Suprapubic skin (tissue), 4 donors: ENCODE measurements at regions not wholly inside any gene's neighbourhood (a gene's known extent, or its start where the extent isn't known, plus 50 kb on each side); places are given as distances from the start of the nearest gene placed in this dataset.

Source experiments
- DNase-seq, 2 donors: peaks; one replicate each; pipeline ENCODE4 v3.0.0-alpha.2; 2019; ENCODE audit warnings: low spot score in 2 of 2
- H3K27ac ChIP-seq: fragments of 200-600 bp; sonication (generic); one replicate; pipeline ENCODE4 v1.5.1; 2019
- H3K27me3 ChIP-seq: fragments of 200-600 bp; sonication (generic); one replicate; pipeline ENCODE4 v1.5.1; 2019
- H3K36me3 ChIP-seq: fragments of 200-600 bp; sonication (generic); one replicate; pipeline ENCODE4 v1.5.1; 2019
- H3K4me1 ChIP-seq: fragments of 200-600 bp; sonication (generic); one replicate; pipeline ENCODE4 v1.5.1; 2019
- H3K4me3 ChIP-seq: fragments of 200-600 bp; sonication (generic); one replicate; pipeline ENCODE4 v1.5.1; 2019; ENCODE audit warnings: mild to moderate bottlenecking
- H3K9me3 ChIP-seq: fragments of 200-600 bp; sonication (generic); one replicate; pipeline ENCODE4 v1.5.1; 2019
- CTCF ChIP-seq, 2 donors: fragments of 200-600 bp in 1 of 2; fragments of 450-650 bp in 1 of 2; sonication (generic) in 1 of 2; IDR thresholded peaks; one replicate each; pipeline ENCODE4 v1.5.1; 2016 to 2019; ENCODE audit warnings: antibody characterized with exemption in 2 of 2, mild to moderate bottlenecking in 1 of 2, moderate library complexity in 1 of 2
- EP300 ChIP-seq: sonication (generic); formaldehyde crosslinking; IDR thresholded peaks from one replicate; pipeline ENCODE4 v1.6.1; 2017; ENCODE audit warnings: antibody characterized with exemption
- POLR2A ChIP-seq, 2 donors: fragments of 450-650 bp; IDR thresholded peaks; one replicate each; pipeline ENCODE4 v1.6.1; 2017; ENCODE audit warnings: antibody characterized with exemption in 2 of 2, mild to moderate bottlenecking in 2 of 2, moderate library complexity in 2 of 2
- POLR2AphosphoS5 ChIP-seq, 3 donors: sonication (generic); formaldehyde crosslinking; IDR thresholded peaks; one replicate each; pipeline ENCODE4 v1.6.1; 2017; ENCODE audit warnings: antibody characterized with exemption in 3 of 3
- whole genome bisulfite sequencing: methylation state at CpG from one replicate; pipeline ENCODE4 v1.1.5; 2018; 5-methylcytosine and 5-hydroxymethylcytosine counted together

GRCh38 chr5:96159043-96159442 lies 197.4 kb upstream of the ELL2 start:
- WGBS = 88% methylated on average over 2 of the region's 2 CpGs
- Histone ChIP-seq H3K4me1 (peaks cover 5% of the 10 kb centered on the region), H3K27ac (no peak overlapping the region), H3K9me3 (no peaks in the 10 kb centered on the region), H3K36me3 (no peaks in the 10 kb centered on the region), H3K4me3 (no peak overlapping the region), H3K27me3 (no peaks in the 10 kb centered on the region)
- TF ChIP-seq EP300 (no peak), POLR2A (IDR thresholded peaks at IDR 0.05) (no peak), CTCF (IDR thresholded peaks at IDR 0.05) (no peak), POLR2AphosphoS5 (IDR thresholded peaks at IDR 0.05) (no peak)
- no peak for DNase-seq

- Histone ChIP-seq H3K27ac (no peak overlapping the region), H3K27me3 (no peaks in the 10 kb centered on the region), H3K4me1 (peaks cover 5% of the 10 kb centered on the region), H3K9me3 (no peaks in the 10 kb centered on the region), H3K4me3 (no peak overlapping the region), H3K36me3 (no peaks in the 10 kb centered on the region)
- 63% methylated on average over 3 of the region's 3 CpGs for WGBS
- DNase-seq = no peak
- TF ChIP-seq EP300 (no peak), POLR2A (IDR thresholded peaks at IDR 0.05) (no peak), CTCF (IDR thresholded peaks at IDR 0.05) (no peak)
Measured at GRCh38 chr5:96157841-96158291, 196.2 kb upstream of the ELL2 start.

DNA sequence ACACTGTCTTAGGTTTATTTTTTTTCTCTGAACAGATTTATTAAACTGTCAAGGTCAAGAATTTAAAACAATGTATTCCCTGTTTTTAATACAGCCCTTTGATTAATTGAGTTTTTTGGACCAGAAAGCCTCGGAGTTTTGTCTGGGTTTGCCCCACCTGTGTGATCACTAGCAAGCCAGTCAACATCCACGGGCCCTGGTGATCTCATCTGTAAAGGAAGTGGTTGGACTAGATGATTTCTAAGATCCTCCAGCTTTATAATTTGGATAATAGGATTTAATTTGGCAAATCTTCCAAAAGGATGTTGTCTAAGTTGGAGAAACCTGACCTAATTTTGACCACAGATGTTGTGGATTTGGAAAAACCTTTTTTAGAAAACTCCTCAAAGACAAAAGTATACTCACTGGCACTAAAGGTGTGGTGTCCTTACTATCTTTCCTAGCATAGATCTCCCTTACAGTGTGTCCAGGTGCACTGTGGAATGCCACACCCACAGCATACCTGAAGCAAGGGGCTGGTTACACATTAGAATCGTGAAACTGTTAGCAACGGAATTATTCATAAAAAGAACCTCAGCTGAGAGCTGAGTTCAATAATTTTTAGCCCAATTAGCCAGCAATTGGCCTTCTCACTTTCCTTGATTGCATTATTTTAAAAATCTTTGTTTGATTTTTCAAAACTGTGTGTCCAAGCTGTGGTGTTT lies 195.6 kb upstream of the ELL2 start:
- Histone ChIP-seq H3K36me3 (no peaks in the 10 kb centered on the region), H3K4me3 (no peak overlapping the region), H3K9me3 (no peaks in the 10 kb centered on the region), H3K4me1 (peaks cover 5% of the 10 kb centered on the region), H3K27me3 (no peaks in the 10 kb centered on the region), H3K27ac (no peak overlapping the region)
- no peak for DNase-seq
- no peak for TF ChIP-seq EP300
- 44% methylated on average over 4 of the region's 4 CpGs for whole genome bisulfite sequencing

DNA sequence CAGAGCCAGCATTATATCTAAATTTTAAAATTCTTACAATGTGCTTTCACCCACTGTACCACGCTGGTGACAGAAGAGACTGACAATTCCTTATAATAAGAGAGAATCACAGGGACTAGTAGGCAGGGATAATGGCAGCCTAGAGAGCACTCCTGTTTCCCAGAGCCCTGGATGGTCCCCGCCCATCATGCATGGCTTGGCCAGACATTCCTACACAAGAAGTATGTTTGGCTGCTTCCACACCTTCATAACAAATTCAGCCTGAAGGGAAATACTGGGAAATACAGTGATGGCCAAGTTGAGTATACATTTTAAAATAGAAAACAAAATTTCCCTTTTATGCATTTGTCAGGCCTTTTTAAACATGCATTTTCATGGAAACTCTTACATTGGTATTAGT lies 193.5 kb upstream of the ELL2 start:
- H3K4me3 ChIP-seq = no peak overlapping the region
- TF ChIP-seq CTCF (IDR thresholded peaks at IDR 0.05) (no peak), POLR2A (IDR thresholded peaks at IDR 0.05) (no peak), EP300 (no peak)
- 50% methylated on average over 2 of the region's 2 CpGs for WGBS

GRCh38 chr5:96151891-96152290 lies 190.2 kb upstream of the ELL2 start:
- TF ChIP-seq EP300 (no peak), POLR2A (IDR thresholded peaks at IDR 0.05) (no peak), CTCF (IDR thresholded peaks at IDR 0.05) (no peak), POLR2AphosphoS5 (IDR thresholded peaks at IDR 0.05) (no peak)
- 34% methylated on average over 2 of the region's 2 CpGs for WGBS
- Histone ChIP-seq H3K27me3 (no peaks in the 10 kb centered on the region), H3K4me3 (no peak overlapping the region), H3K4me1 (peaks cover 27% of the 10 kb centered on the region), H3K36me3 (no peaks in the 10 kb centered on the region), H3K9me3 (no peaks in the 10 kb centered on the region), H3K27ac (no peak overlapping the region)
- no peak for DNase-seq

More for the DNA sequence above, 193.5 kb upstream of the ELL2 start:
- Histone ChIP-seq H3K27ac (no peak overlapping the region), H3K27me3 (no peaks in the 10 kb centered on the region), H3K9me3 (no peaks in the 10 kb centered on the region), H3K36me3 (no peaks in the 10 kb centered on the region), H3K4me1 (peaks cover 18% of the 10 kb centered on the region)
- no peak for DNase-seq

GRCh38 chr5:96150007-96150406 lies 188.4 kb upstream of the ELL2 start:
- no peak for TF ChIP-seq CTCF (IDR thresholded peaks at IDR 0.05)
- Histone ChIP-seq H3K4me1 (peaks cover 39% of the 10 kb centered on the region), H3K4me3 (no peak overlapping the region), H3K36me3 (no peaks in the 10 kb centered on the region), H3K9me3 (no peaks in the 10 kb centered on the region), H3K27me3 (no peaks in the 10 kb centered on the region), H3K27ac (peak overlapping the region; percentile 43)
- no peak for DNase-seq
- 50% methylated on average over 1 of the region's 1 CpG for WGBS
